ENCODE measurements at regions not wholly inside any gene's neighbourhood (a gene's known extent, or its start where the extent isn't known, plus 50 kb on each side); places are given as distances from the start of the nearest gene placed in this dataset.

DNA sequence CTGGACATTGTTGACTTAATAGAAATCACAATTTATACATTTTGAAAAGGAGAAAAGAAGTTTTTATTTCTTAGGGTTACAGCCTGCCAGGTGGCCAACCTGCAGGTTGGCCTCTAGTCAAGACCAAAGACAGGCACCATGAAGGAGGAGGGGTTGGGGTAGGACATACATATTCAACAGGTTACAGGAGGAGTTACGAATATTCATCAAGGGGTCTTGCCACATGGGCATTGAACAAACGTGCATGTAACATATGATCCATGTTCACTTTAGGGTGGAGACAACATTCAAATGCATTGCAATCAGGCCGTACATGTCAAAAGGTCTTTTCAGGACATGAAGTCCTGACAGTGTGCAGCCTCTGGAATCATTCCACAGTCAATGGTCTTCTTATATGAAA lies 246.2 kb upstream of the AKR1E2 start:
- Mint-ChIP-seq H3K4me1 (no peaks in the 10 kb centered on the region), H3K9me3 (no peaks in the 10 kb centered on the region), H3K27ac (no peak overlapping the region), H3K4me3 (no peak overlapping the region), H3K27me3 (peaks cover 39% of the 10 kb centered on the region), H3K36me3 (no peaks in the 10 kb centered on the region)
- ATAC-seq (ENCODE audit: low read depth) (no peak), DNase-seq (no peak)
- POLR2A ChIA-PET: no interaction called here

DNA sequence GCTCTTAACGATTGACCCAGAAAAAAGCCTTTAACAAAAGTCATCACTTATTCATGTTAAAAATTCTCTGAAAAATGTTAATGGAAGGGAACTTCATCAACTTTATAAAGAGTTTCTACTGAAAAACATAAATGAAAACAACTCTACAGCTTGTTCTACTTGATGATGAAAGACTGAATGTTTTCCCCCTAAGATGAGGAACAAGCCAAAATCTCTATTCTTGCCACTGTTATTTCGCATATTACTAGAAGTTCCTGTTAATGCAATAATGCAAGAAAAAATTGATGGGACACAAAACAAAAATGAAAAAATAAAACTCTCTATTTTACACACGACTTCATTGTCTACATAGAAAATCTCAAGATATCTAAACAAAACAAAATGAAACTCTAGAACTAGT lies 249.8 kb upstream of the AKR1E2 start:
- Mint-ChIP-seq H3K4me3 (no peak overlapping the region), H3K27me3 (peaks cover 36% of the 10 kb centered on the region), H3K36me3 (no peaks in the 10 kb centered on the region), H3K27ac (no peak overlapping the region), H3K9me3 (no peaks in the 10 kb centered on the region), H3K4me1 (no peaks in the 10 kb centered on the region)
- no peak for DNase-seq
- POLR2A ChIA-PET: no interaction called here
- no peak for ATAC-seq (ENCODE audit: low read depth)

DNA sequence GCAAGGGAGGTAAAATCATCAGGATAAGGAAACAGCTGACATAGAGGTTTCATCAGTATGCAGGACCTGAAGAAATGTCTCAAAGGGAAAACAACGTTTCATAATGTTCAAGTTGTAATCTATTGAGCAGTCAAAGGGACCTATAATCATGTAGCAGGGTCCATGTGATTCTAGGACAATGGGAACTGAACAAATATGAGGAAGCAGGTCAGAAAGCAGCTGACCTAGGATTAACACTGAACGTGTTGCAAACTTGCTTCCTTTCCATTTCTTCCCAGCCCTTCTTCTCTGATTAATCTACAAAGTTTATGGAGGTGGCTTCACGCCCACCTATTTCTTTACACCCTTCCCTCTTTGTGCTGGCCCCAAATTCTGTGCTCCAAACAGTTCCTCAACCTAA lies 256.9 kb upstream of the AKR1E2 start:
- H3K4me1 Mint-ChIP-seq: no peaks in the 10 kb centered on the region
- no peak overlapping the region for H3K27ac Mint-ChIP-seq
- H3K4me3 Mint-ChIP-seq: no peak overlapping the region
- H3K36me3 Mint-ChIP-seq: no peaks in the 10 kb centered on the region
- DNase-seq (no peak), ATAC-seq (ENCODE audit: low read depth) (no peak)
- peaks cover 25% of the 10 kb centered on the region for H3K27me3 Mint-ChIP-seq
- no peaks in the 10 kb centered on the region for H3K9me3 Mint-ChIP-seq
- POLR2A ChIA-PET: no interaction called here

DNA sequence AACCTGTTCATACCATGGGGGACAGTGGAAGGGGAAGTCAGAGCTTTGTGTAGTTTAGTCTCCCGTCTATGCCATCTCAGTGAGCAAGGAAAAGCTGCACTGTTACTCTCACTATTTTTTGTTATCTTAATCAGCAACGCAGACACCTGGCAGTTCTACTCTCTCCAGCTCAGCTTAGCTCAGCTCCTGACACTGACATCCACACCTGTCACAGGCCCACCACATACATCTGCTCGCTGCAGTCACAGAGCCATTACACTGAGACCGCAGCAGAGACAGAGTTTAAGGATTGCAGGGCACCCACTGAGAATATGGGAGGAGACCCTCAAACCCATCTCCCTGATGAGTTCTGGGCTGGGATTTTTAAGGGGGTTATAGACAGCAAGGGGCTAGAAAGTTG lies 257.3 kb upstream of the AKR1E2 start:
- POLR2A ChIA-PET: no interaction called here
- DNase-seq: no peak
- no peaks in the 10 kb centered on the region for H3K4me1 Mint-ChIP-seq

GRCh38 chr10:4568086-4568485 lies 257.9 kb upstream of the AKR1E2 start:
- no peaks in the 10 kb centered on the region for H3K4me1 Mint-ChIP-seq
- no peak overlapping the region for H3K27ac Mint-ChIP-seq
- DNase-seq (no peak), ATAC-seq (ENCODE audit: low read depth) (no peak)
- H3K9me3 Mint-ChIP-seq: peaks cover 3% of the 10 kb centered on the region
- H3K4me3 Mint-ChIP-seq: no peak overlapping the region
- POLR2A ChIA-PET: no interaction called here
- no peaks in the 10 kb centered on the region for H3K36me3 Mint-ChIP-seq
- H3K27me3 Mint-ChIP-seq: peaks cover 22% of the 10 kb centered on the region

More for the DNA sequence above, 257.3 kb upstream of the AKR1E2 start:
- Mint-ChIP-seq H3K27ac (no peak overlapping the region), H3K4me3 (no peak overlapping the region), H3K36me3 (no peaks in the 10 kb centered on the region), H3K9me3 (peaks cover under 1% of the 10 kb centered on the region), H3K27me3 (peaks cover 23% of the 10 kb centered on the region)
- no peak for ATAC-seq (ENCODE audit: low read depth)

DNA sequence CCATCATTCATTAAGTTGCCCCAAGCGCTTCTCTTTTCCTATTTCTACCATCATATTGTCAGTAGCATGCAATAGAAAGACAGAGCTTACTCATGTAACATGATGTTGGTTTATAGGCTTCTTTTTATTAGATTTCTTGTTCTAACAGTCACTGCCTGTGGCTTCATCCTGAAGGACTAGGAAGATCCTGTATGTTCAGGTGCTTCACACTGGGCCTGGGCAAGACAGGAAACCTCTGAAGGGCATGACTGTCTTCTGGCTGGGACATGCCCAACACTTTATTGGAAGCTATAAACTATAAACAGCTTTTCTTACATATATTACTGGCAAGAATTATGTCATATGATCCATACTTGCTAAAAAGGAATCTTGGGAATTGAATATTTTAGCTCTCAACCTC lies 258.4 kb upstream of the AKR1E2 start:
- no peak overlapping the region for H3K4me3 Mint-ChIP-seq
- H3K36me3 Mint-ChIP-seq: no peaks in the 10 kb centered on the region
- DNase-seq: no peak
- no peaks in the 10 kb centered on the region for H3K4me1 Mint-ChIP-seq
- peaks cover 4% of the 10 kb centered on the region for H3K9me3 Mint-ChIP-seq
- peaks cover 25% of the 10 kb centered on the region for H3K27me3 Mint-ChIP-seq
- H3K27ac Mint-ChIP-seq: no peak overlapping the region
- POLR2A ChIA-PET: no interaction called here
- ATAC-seq (ENCODE audit: low read depth): no peak

DNA sequence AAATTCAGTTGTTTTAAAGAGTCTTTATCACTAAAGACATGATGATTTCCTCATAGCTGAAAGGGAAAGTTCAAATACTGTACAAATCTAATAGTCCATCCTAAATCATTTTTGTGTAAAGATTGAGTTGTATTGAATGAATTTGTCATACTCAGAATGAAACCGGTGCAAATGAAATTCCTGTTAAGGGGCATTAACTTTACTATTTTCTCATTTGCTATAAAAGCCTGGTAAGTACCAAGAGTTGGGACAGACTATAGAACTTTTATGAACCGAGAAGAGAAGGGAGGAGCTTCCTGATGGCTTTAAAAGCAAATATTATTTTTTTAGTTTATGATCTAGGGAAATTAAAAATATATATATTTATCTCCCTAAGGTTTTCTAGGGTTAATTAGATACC lies 260.0 kb upstream of the AKR1E2 start:
- no peaks in the 10 kb centered on the region for H3K36me3 Mint-ChIP-seq
- no peak overlapping the region for H3K4me3 Mint-ChIP-seq
- peaks cover 4% of the 10 kb centered on the region for H3K9me3 Mint-ChIP-seq
- DNase-seq (no peak), ATAC-seq (ENCODE audit: low read depth) (no peak)
- H3K4me1 Mint-ChIP-seq: no peaks in the 10 kb centered on the region
- H3K27ac Mint-ChIP-seq: no peak overlapping the region
- POLR2A ChIA-PET: no interaction called here
- H3K27me3 Mint-ChIP-seq: peaks cover 33% of the 10 kb centered on the region

DNA sequence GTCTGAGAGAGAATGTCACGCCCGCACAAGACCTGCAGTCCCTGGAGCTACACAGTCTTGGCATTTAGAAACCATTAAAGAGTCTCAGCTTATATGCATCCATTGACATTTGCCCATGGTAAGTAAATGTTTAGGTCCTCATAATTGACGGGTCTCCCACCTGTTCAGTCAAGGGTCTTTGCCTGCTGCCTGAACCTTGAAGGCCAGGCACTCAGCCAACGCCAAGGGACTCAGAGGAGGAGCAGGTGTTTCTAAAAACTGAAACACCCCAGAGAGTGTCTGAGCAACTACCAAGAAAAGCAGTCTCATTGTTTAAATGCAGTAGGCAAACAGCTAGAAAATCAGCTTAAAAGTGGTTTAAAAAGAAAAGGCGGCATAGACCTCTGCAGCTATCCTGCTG lies 264.7 kb upstream of the AKR1E2 start:
- DNase-seq: no peak
- H3K9me3 Mint-ChIP-seq: peaks cover 4% of the 10 kb centered on the region
- POLR2A ChIA-PET: no interaction called here
- H3K4me1 Mint-ChIP-seq: no peaks in the 10 kb centered on the region
- H3K27me3 Mint-ChIP-seq: peaks cover 44% of the 10 kb centered on the region
- no peak overlapping the region for H3K27ac Mint-ChIP-seq
- ATAC-seq (ENCODE audit: low read depth): no peak
- H3K4me3 Mint-ChIP-seq: no peak overlapping the region
- H3K36me3 Mint-ChIP-seq: no peaks in the 10 kb centered on the region

DNA sequence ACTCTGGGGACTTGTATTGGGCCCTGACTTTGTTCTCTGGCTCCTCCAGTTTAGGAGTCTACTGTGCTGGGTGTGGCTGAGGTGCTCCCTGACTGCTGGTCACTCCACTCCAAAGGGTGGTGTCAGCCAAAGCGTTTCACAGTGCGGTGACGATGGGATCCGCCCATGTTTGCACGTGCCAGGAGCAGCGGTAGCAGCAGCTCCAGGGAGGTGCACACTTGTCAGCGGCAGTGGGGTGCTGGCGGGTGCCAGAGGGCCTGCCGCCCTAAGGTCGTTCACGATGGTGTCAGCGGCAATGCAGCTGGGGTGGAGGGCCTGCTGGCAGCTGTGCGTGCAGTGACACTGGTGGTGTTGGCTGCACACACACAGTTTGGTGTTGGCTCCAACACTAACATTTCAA lies 268.5 kb upstream of the AKR1E2 start:
- H3K27ac Mint-ChIP-seq: no peak overlapping the region
- DNase-seq (no peak), ATAC-seq (ENCODE audit: low read depth) (no peak)
- H3K36me3 Mint-ChIP-seq: no peaks in the 10 kb centered on the region
- POLR2A ChIA-PET: no interaction called here
- no peaks in the 10 kb centered on the region for H3K9me3 Mint-ChIP-seq
- H3K4me3 Mint-ChIP-seq: no peak overlapping the region
- H3K27me3 Mint-ChIP-seq: peaks cover 49% of the 10 kb centered on the region
- no peaks in the 10 kb centered on the region for H3K4me1 Mint-ChIP-seq

- Mint-ChIP-seq H3K27ac (no peak overlapping the region), H3K4me1 (no peaks in the 10 kb centered on the region), H3K4me3 (no peak overlapping the region), H3K9me3 (no peaks in the 10 kb centered on the region), H3K36me3 (no peaks in the 10 kb centered on the region), H3K27me3 (peaks cover 48% of the 10 kb centered on the region)
- no peak for DNase-seq
- ATAC-seq (ENCODE audit: low read depth): no peak
- POLR2A ChIA-PET: no interaction called here
Measured at GRCh38 chr10:4556527-4556926, 269.5 kb upstream of the AKR1E2 start.

DNA sequence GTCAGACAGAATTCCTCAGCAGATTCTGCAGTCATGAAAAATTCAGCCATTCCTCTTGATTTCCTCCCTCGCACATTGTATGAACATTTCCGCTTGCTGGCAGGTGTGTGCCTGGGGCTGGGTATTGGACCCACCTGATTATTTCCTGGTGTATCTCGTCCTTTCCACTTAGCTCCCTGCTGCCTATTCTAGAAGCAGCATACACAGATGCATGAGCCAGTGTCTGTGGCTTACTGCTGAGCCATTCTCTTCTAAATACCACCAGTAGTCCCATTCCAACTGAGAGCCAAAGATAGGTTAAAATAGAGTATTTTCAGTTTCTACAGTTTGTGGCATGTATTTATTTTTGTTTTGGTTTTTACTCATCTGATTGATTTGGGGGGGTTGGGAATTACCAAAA lies 270.1 kb upstream of the AKR1E2 start:
- Mint-ChIP-seq H3K36me3 (no peaks in the 10 kb centered on the region), H3K9me3 (no peaks in the 10 kb centered on the region), H3K27ac (no peak overlapping the region), H3K27me3 (peaks cover 43% of the 10 kb centered on the region), H3K4me1 (no peaks in the 10 kb centered on the region), H3K4me3 (no peak overlapping the region)
- no peak for ATAC-seq (ENCODE audit: low read depth)
- POLR2A ChIA-PET: no interaction called here
- DNase-seq: no peak

- Mint-ChIP-seq H3K4me1 (peaks cover 2% of the 10 kb centered on the region), H3K36me3 (no peaks in the 10 kb centered on the region), H3K27ac (no peak overlapping the region), H3K4me3 (no peak overlapping the region), H3K9me3 (no peaks in the 10 kb centered on the region), H3K27me3 (peaks cover 31% of the 10 kb centered on the region)
- POLR2A ChIA-PET: no interaction called here
- DNase-seq: no peak
- ATAC-seq (ENCODE audit: low read depth): no peak
Measured at GRCh38 chr10:4549139-4549653, 276.8 kb upstream of the AKR1E2 start.

DNA sequence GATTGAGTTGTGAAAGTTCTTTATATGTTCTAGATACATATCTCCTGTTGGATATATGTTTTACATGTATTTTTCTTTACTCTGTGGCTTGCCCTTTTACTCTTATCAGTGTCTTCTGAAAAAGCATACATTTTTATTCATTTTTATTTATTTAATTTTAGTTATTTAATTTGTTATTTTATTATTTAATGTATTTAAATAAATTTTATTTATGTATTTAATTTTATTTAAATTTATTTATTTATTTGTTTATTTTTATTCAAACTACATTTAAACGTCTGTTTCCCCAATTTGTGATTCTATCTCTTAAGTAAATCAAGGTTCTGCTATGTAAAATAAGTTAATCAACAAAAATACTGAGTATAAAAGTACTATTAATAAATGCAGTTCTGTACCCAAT lies 279.1 kb upstream of the AKR1E2 start:
- H3K36me3 Mint-ChIP-seq: no peaks in the 10 kb centered on the region
- no peaks in the 10 kb centered on the region for H3K9me3 Mint-ChIP-seq
- no peak overlapping the region for H3K27ac Mint-ChIP-seq
- peaks cover 27% of the 10 kb centered on the region for H3K27me3 Mint-ChIP-seq
- H3K4me1 Mint-ChIP-seq: peaks cover 2% of the 10 kb centered on the region
- ATAC-seq (ENCODE audit: low read depth) (no peak), DNase-seq (no peak)
- POLR2A ChIA-PET: no interaction called here
- H3K4me3 Mint-ChIP-seq: no peak overlapping the region

DNA sequence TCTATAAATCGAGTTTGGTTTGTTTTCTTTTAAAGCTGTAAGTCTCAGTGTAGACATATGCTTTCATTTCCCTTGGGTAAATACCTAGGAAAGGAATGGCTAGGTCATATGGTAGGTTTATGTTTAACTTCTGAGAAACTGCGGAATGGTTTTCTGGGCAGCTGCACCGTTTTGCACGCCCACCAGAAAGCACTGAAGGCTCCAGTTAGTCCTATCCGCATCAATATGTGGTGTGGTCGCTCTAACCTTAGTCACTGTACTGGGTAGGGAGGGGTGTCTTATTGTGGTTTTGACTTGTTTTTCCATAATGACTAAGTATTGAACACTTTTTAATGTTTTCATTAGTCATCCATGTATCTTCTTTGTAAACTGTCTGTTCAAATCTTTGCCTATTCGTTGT lies 279.5 kb upstream of the AKR1E2 start:
- Mint-ChIP-seq H3K4me3 (no peak overlapping the region), H3K9me3 (no peaks in the 10 kb centered on the region), H3K27ac (no peak overlapping the region), H3K27me3 (peaks cover 27% of the 10 kb centered on the region), H3K36me3 (no peaks in the 10 kb centered on the region), H3K4me1 (peaks cover 2% of the 10 kb centered on the region)
- DNase-seq: no peak
- ATAC-seq (ENCODE audit: low read depth): no peak
- POLR2A ChIA-PET: no interaction called here

GRCh38 chr10:4545062-4545461 lies 280.9 kb upstream of the AKR1E2 start:
- DNase-seq: no peak
- Mint-ChIP-seq H3K27me3 (peaks cover 29% of the 10 kb centered on the region), H3K27ac (no peak overlapping the region), H3K9me3 (no peaks in the 10 kb centered on the region), H3K36me3 (no peaks in the 10 kb centered on the region), H3K4me1 (peaks cover 2% of the 10 kb centered on the region), H3K4me3 (no peak overlapping the region)
- no peak for ATAC-seq (ENCODE audit: low read depth)
- POLR2A ChIA-PET: interaction anchor here (0.5 kb wide), 1 partner anchor 243 kb away, joined by 3 read pairs; no protein-coding TSS in a partner anchor
